Spleen (tissue), 11 donors: ENCODE measurements at regions not wholly inside any gene's neighbourhood (a gene's known extent, or its start where the extent isn't known, plus 50 kb on each side); places are given as distances from the start of the nearest gene placed in this dataset.

Source experiments
- DNase-seq: peaks from one replicate; pipeline ENCODE4 v3.0.0-alpha.2; 2020
- H3K27ac ChIP-seq, 8 donors: fragments of 200-600 bp; sonication (generic) in 7 of 8; 1 replicate in 4 of 8; 2 replicates in 4 of 8; pipeline versions ENCODE4 v1.5.0 to v1.8.0; 2016 to 2021; ENCODE audit warnings: inconsistent platforms in 4 of 8, mild to moderate bottlenecking in 4 of 8, moderate library complexity in 1 of 8
- H3K27me3 ChIP-seq, 7 donors: fragments of 200-600 bp; sonication (generic) in 6 of 7; replicated peaks in 1 of 7; 1 replicate in 4 of 7; 2 replicates in 3 of 7; pipeline versions ENCODE4 v1.5.0 to v1.8.0; 2016 to 2021; ENCODE audit warnings: inconsistent platforms in 3 of 7, mild to moderate bottlenecking in 1 of 7
- H3K36me3 ChIP-seq, 6 donors: fragments of 200-600 bp; sonication (generic) in 5 of 6; 1 replicate in 4 of 6; 2 replicates in 2 of 6; pipeline versions ENCODE4 v1.5.0 to v1.8.0; 2016 to 2021; ENCODE audit warnings: inconsistent platforms in 2 of 6
- H3K4me1 ChIP-seq, 6 donors: fragments of 200-600 bp; sonication (generic) in 5 of 6; 1 replicate in 3 of 6; 2 replicates in 3 of 6; pipeline versions ENCODE4 v1.5.0 to v1.8.0; 2016 to 2021; ENCODE audit warnings: inconsistent platforms in 3 of 6
- H3K4me3 ChIP-seq, 8 donors: fragments of 200-600 bp; sonication (generic) in 7 of 8; 1 replicate in 4 of 8; 2 replicates in 4 of 8; pipeline versions ENCODE4 v1.5.0 to v1.8.0; 2016 to 2021; ENCODE audit warnings: inconsistent platforms in 4 of 8, mild to moderate bottlenecking in 4 of 8, moderate library complexity in 2 of 8
- H3K9me3 ChIP-seq, 8 donors: fragments of 200-600 bp; sonication (generic) in 7 of 8; 1 replicate in 4 of 8; 2 replicates in 4 of 8; pipeline versions ENCODE4 v1.5.0 to v1.8.0; 2016 to 2021; ENCODE audit warnings: inconsistent platforms in 4 of 8
- CTCF ChIP-seq, 11 experiments: fragments of 200-600 bp in 7 of 11; fragments of 450-650 bp in 4 of 11; sonication (generic) in 4 of 11; IDR thresholded peaks in 8 of 11; conservative IDR thresholded peaks in 3 of 11; 1 replicate in 7 of 11; 2 replicates in 4 of 11; pipeline versions ENCODE4 v1.4.0 to v1.8.0; 2016 to 2021; ENCODE audit warnings: antibody characterized with exemption in 11 of 11, inconsistent platforms in 4 of 11, mild to moderate bottlenecking in 1 of 11
- POLR2A ChIP-seq, 3 donors: fragments of 450-650 bp; IDR thresholded peaks; one replicate each; pipeline ENCODE4 v1.5.1; 2017; ENCODE audit warnings: antibody characterized with exemption in 3 of 3, mild to moderate bottlenecking in 1 of 3
- POLR2AphosphoS5 ChIP-seq, 3 donors: sonication (generic); formaldehyde crosslinking; IDR thresholded peaks; one replicate each; pipeline ENCODE4 v1.5.1; 2017; ENCODE audit warnings: antibody characterized with exemption in 3 of 3
- WGBS, 5 donors: extraction: QIAGEN DNeasy Blood & Tissue Kit in 3 of 5; methylation state at CpG; one replicate each; pipeline versions ENCODE4 v1.1.5 to v1.1.7; 2013 to 2018; 5-methylcytosine and 5-hydroxymethylcytosine counted together
- intact Hi-C: fragments of 100-400 bp; cut with DNase I; formaldehyde crosslinking; loops from one replicate; pipeline ENCODE4 v1.15.0; 2023; ENCODE audit warnings: low total_unique reads
- donor health status: healthy with polysubstance abuse.
- donor health status: DM: no; HTN: no; CAD: no; lungs with moderate emphysema.
- donor health status: DM: no; HTN: no; CAD: no.
- donor health status: Bipolar disorder and iron deficiency.
- donor health status: healthy.
- donor health status: DM: no; HTN: no; CAD: no.
- donor health status: DM: yes; HTN: yes; CAD: no.

- 87 to 96% (median 91%) methylated on average over 6 of the region's 6 CpGs for WGBS, 5 donors
These were observed 428.5 kb upstream of the SEMA6D start for GRCh38 chr15:47288794-47289193.

GRCh38 chr15:47289656-47290055 lies 427.6 kb upstream of the SEMA6D start:
- intact Hi-C loops = no loop called here
- no peaks in the 10 kb centered on the region for H3K27me3 ChIP-seq
- 86 to 96% (median 92%) methylated on average over 2 of the region's 2 CpGs for WGBS, 5 donors
- H3K27ac ChIP-seq = no peak overlapping the region
- H3K4me1 ChIP-seq = no peaks in the 10 kb centered on the region
- H3K9me3 ChIP-seq = peaks cover 0 to 10% (median 0%) of the 10 kb centered on the region in 8 donors
- H3K36me3 ChIP-seq = no peaks in the 10 kb centered on the region
- DNase-seq = no peak
- no peak for TF ChIP-seq POLR2AphosphoS5 (IDR thresholded peaks at IDR 0.05)
- no peak for TF ChIP-seq POLR2A (IDR thresholded peaks at IDR 0.05)
- TF ChIP-seq CTCF (IDR thresholded peaks at IDR 0.05 in 8 of 11, conservative IDR thresholded peaks at IDR 0.05 in 3 of 11) = no peak
- no peak overlapping the region for H3K4me3 ChIP-seq

More at GRCh38 chr15:47288794-47289193, 428.5 kb upstream of the SEMA6D start:
- Histone ChIP-seq H3K27me3 (no peaks in the 10 kb centered on the region), H3K4me3 (no peak overlapping the region), H3K36me3 (no peaks in the 10 kb centered on the region), H3K27ac (no peak overlapping the region), H3K4me1 (no peaks in the 10 kb centered on the region), H3K9me3 (peaks cover 0 to 10% (median 0%) of the 10 kb centered on the region in 8 donors)
- TF ChIP-seq POLR2A (IDR thresholded peaks at IDR 0.05) = no peak
- DNase-seq = no peak
- intact Hi-C loops = no loop called here

GRCh38 chr15:47291767-47292166 lies 425.5 kb upstream of the SEMA6D start:
- Histone ChIP-seq H3K4me3 (no peak overlapping the region), H3K27ac (no peak overlapping the region), H3K27me3 (no peaks in the 10 kb centered on the region), H3K36me3 (no peaks in the 10 kb centered on the region), H3K4me1 (no peaks in the 10 kb centered on the region), H3K9me3 (peaks cover 0 to 10% (median 0%) of the 10 kb centered on the region in 8 donors)
- WGBS, 5 donors = 75 to 88% (median 85%) methylated on average over 2 of the region's 2 CpGs
- no peak for TF ChIP-seq CTCF (IDR thresholded peaks at IDR 0.05 in 8 of 11, conservative IDR thresholded peaks at IDR 0.05 in 3 of 11)
- no peak for TF ChIP-seq POLR2AphosphoS5 (IDR thresholded peaks at IDR 0.05)
- TF ChIP-seq POLR2A (IDR thresholded peaks at IDR 0.05) = no peak
- intact Hi-C loops = no loop called here
- DNase-seq = no peak

- intact Hi-C loops = no loop called here
- H3K27ac ChIP-seq = no peak overlapping the region
These were observed 424.6 kb upstream of the SEMA6D start for GRCh38 chr15:47292638-47293190.

More at GRCh38 chr15:47292638-47293190, 424.6 kb upstream of the SEMA6D start:
- H3K9me3 ChIP-seq = peaks cover 0 to 4% (median 0%) of the 10 kb centered on the region in 8 donors
- H3K4me3 ChIP-seq = no peak overlapping the region
- H3K36me3 ChIP-seq = no peaks in the 10 kb centered on the region
- 74 to 89% (median 85%) methylated on average over 6 of the region's 6 CpGs for WGBS, 5 donors
- DNase-seq = no peak
- TF ChIP-seq POLR2AphosphoS5 (IDR thresholded peaks at IDR 0.05) (no peak), CTCF (IDR thresholded peaks at IDR 0.05 in 8 of 11, conservative IDR thresholded peaks at IDR 0.05 in 3 of 11) (no peak), POLR2A (IDR thresholded peaks at IDR 0.05) (no peak)
- no peaks in the 10 kb centered on the region for H3K4me1 ChIP-seq
- H3K27me3 ChIP-seq = no peaks in the 10 kb centered on the region
